ENCODE measurements at regions not wholly inside any gene's neighbourhood (a gene's known extent, or its start where the extent isn't known, plus 50 kb on each side); places are given as distances from the start of the nearest gene placed in this dataset.

DNA sequence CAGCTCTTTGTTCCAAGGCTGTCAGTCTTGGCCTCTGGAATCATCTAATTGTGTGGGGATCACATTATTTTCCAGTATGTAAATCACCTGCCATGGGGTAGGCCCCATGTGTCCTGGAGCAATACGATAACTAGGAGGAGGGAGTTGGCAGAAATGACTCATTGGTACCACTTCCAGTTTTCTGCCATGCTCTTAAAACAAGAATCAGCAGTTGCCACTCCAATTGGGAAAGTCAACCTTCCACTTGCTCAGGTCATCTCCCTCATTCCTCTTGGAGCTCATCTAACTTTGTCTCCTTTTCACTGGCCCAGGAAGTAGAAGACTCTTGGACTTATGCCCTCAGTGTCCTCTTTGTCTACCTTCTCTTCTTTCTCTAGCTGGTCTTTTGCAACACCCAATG is 487.0 kb downstream of the SLC4A3 start:
- H2AFZ ChIP-seq (ENCODE audit: low read depth, low read length), result no peak overlapping the region
- no peaks in the 10 kb centered on the region for H3K27me3 ChIP-seq (ENCODE audit: control insufficient read depth in 1 of 2, insufficient read depth in 1 of 2, low read length in 2 of 2)
- H3K36me3 ChIP-seq (ENCODE audit: control insufficient read depth in 1 of 2, insufficient read depth in 2 of 2, low read depth in 1 of 2, low read length in 2 of 2), result no peaks in the 10 kb centered on the region
- H2BK5ac ChIP-seq (ENCODE audit: low read depth, low read length, poor library complexity, severe bottlenecking), result no peak overlapping the region
- no peaks in the 10 kb centered on the region for H3K79me1 ChIP-seq (replicated peaks; ENCODE audit: low read length, poor library complexity, severe bottlenecking)
- no peak overlapping the region for H4K91ac ChIP-seq (ENCODE audit: low read length)
- peaks cover 29% of the 10 kb centered on the region for H3K9me3 ChIP-seq (ENCODE audit: control insufficient read depth, low read length)
- WGBS, result 97% methylated on average over 1 of the region's 1 CpG
- H2AK5ac ChIP-seq (ENCODE audit: low read length, severe bottlenecking), result no peak overlapping the region
- H3K4me3 ChIP-seq (ENCODE audit: insufficient read depth in 1 of 2, low read depth in 1 of 2, low read length in 2 of 2), result no peak overlapping the region
- H2BK120ac ChIP-seq (ENCODE audit: low read depth, low read length), result no peak overlapping the region
- no peak overlapping the region for H3K4ac ChIP-seq (ENCODE audit: low read depth in 1 of 2, low read length in 2 of 2)
- H3K27ac ChIP-seq (ENCODE audit: low read length, poor library complexity, severe bottlenecking), result no peak overlapping the region
- H3K18ac ChIP-seq (ENCODE audit: low read depth in 1 of 2, low read length in 2 of 2), result no peak overlapping the region
- H3K9ac ChIP-seq (ENCODE audit: low read length), result no peak overlapping the region
- H3K4me2 ChIP-seq (ENCODE audit: low read length, poor library complexity, severe bottlenecking), result no peak overlapping the region
- no peak overlapping the region for H3K14ac ChIP-seq (ENCODE audit: low read length in 2 of 2)
- no peak for DNase-seq
- no peak overlapping the region for H4K8ac ChIP-seq (ENCODE audit: low read length)
- H3K4me1 ChIP-seq (ENCODE audit: control insufficient read depth, insufficient read depth, low read depth, low read length), result no peaks in the 10 kb centered on the region
- no peak overlapping the region for H2BK15ac ChIP-seq (ENCODE audit: low read depth, poor library complexity, severe bottlenecking)
- no peak overlapping the region for H2BK12ac ChIP-seq (ENCODE audit: low read length in 2 of 2)
- no peak overlapping the region for H3K23ac ChIP-seq (ENCODE audit: low read length in 2 of 2)

DNA sequence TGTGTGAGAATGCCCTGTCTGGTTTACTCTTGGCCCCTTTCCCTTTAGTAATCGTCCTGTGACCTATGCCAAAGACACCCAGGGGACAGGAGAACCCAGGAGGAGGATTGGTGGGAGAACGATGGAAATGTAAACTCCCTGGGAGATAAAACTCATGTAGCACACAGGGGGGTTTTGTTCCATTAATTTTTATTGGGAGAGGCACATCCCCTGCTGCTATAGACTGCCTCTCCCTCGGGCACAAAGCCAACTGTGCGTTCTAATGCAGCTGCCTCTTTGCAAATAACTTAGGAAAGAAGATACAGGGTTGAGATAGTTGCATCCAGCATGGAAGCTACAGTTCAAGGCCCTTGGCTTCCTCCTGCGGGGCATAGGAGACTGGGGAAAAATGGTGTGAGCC is 489.6 kb downstream of the SLC4A3 start:
- Histone ChIP-seq H4K8ac (ENCODE audit: low read length) (no peak overlapping the region), H3K9me3 (ENCODE audit: control insufficient read depth, low read length) (peaks cover 29% of the 10 kb centered on the region), H3K27me3 (ENCODE audit: control insufficient read depth in 1 of 2, insufficient read depth in 1 of 2, low read length in 2 of 2) (no peaks in the 10 kb centered on the region), H3K4me2 (ENCODE audit: low read length, poor library complexity, severe bottlenecking) (no peak overlapping the region), H3K27ac (ENCODE audit: low read length, poor library complexity, severe bottlenecking) (no peak overlapping the region), H3K9ac (ENCODE audit: low read length) (no peak overlapping the region), H3K4ac (ENCODE audit: low read depth in 1 of 2, low read length in 2 of 2) (no peak overlapping the region), H3K4me3 (ENCODE audit: insufficient read depth in 1 of 2, low read depth in 1 of 2, low read length in 2 of 2) (no peak overlapping the region), H3K4me1 (ENCODE audit: control insufficient read depth, insufficient read depth, low read depth, low read length) (no peaks in the 10 kb centered on the region), H2AK5ac (ENCODE audit: low read length, severe bottlenecking) (no peak overlapping the region), H3K23ac (ENCODE audit: low read length in 2 of 2) (no peak overlapping the region), H3K18ac (ENCODE audit: low read depth in 1 of 2, low read length in 2 of 2) (no peak overlapping the region), H2AFZ (ENCODE audit: low read depth, low read length) (no peak overlapping the region), H3K14ac (ENCODE audit: low read length in 2 of 2) (no peak overlapping the region), H2BK12ac (ENCODE audit: low read length in 2 of 2) (no peak overlapping the region), H3K36me3 (ENCODE audit: control insufficient read depth in 1 of 2, insufficient read depth in 2 of 2, low read depth in 1 of 2, low read length in 2 of 2) (no peaks in the 10 kb centered on the region), H3K79me1 (replicated peaks; ENCODE audit: low read length, poor library complexity, severe bottlenecking) (no peaks in the 10 kb centered on the region), H4K91ac (ENCODE audit: low read length) (no peak overlapping the region), H2BK120ac (ENCODE audit: low read depth, low read length) (no peak overlapping the region), H2BK15ac (ENCODE audit: low read depth, poor library complexity, severe bottlenecking) (no peak overlapping the region), H2BK5ac (ENCODE audit: low read depth, low read length, poor library complexity, severe bottlenecking) (no peak overlapping the region)
- WGBS, result 81% methylated on average over 5 of the region's 5 CpGs
- no peak for DNase-seq

DNA sequence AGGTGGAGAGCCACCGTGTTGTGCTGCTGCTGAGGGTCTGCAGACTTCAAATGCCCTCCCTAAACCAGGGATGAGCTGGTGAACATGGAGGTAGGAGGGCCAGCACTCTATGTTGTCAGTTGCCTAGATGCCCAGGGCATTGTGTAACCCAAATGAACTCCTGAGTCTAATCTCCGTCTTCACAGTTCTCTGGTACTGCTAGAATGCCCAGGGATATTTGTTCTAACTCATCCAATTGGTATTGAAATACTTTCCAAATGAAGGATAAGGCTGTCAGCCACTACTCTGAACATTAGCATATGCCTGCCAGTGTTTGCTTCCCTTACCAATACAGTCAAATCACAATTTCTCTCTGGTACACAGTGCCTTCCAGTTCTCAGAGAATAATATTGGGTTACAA is 492.6 kb downstream of the SLC4A3 start:
- no peaks in the 10 kb centered on the region for H3K36me3 ChIP-seq (ENCODE audit: control insufficient read depth in 1 of 2, insufficient read depth in 2 of 2, low read depth in 1 of 2, low read length in 2 of 2)
- H2BK5ac ChIP-seq (ENCODE audit: low read depth, low read length, poor library complexity, severe bottlenecking), result no peak overlapping the region
- H2AK5ac ChIP-seq (ENCODE audit: low read length, severe bottlenecking), result no peak overlapping the region
- H3K14ac ChIP-seq (ENCODE audit: low read length in 2 of 2), result no peak overlapping the region
- no peak overlapping the region for H2BK12ac ChIP-seq (ENCODE audit: low read length in 2 of 2)
- H3K4me2 ChIP-seq (ENCODE audit: low read length, poor library complexity, severe bottlenecking), result no peak overlapping the region
- H3K27ac ChIP-seq (ENCODE audit: low read length, poor library complexity, severe bottlenecking), result no peak overlapping the region
- DNase-seq, result no peak
- no peak overlapping the region for H3K18ac ChIP-seq (ENCODE audit: low read depth in 1 of 2, low read length in 2 of 2)
- H4K8ac ChIP-seq (ENCODE audit: low read length), result no peak overlapping the region
- no peak overlapping the region for H3K23ac ChIP-seq (ENCODE audit: low read length in 2 of 2)
- H3K9me3 ChIP-seq (ENCODE audit: control insufficient read depth, low read length), result peaks cover 14% of the 10 kb centered on the region
- H4K91ac ChIP-seq (ENCODE audit: low read length), result no peak overlapping the region
- no peaks in the 10 kb centered on the region for H3K27me3 ChIP-seq (ENCODE audit: control insufficient read depth in 1 of 2, insufficient read depth in 1 of 2, low read length in 2 of 2)
- H3K9ac ChIP-seq (ENCODE audit: low read length), result no peak overlapping the region
- no peak overlapping the region for H3K4me3 ChIP-seq (ENCODE audit: insufficient read depth in 1 of 2, low read depth in 1 of 2, low read length in 2 of 2)
- H2BK15ac ChIP-seq (ENCODE audit: low read depth, poor library complexity, severe bottlenecking), result no peak overlapping the region
- H3K79me1 ChIP-seq (replicated peaks; ENCODE audit: low read length, poor library complexity, severe bottlenecking), result no peaks in the 10 kb centered on the region
- H2BK120ac ChIP-seq (ENCODE audit: low read depth, low read length), result no peak overlapping the region
- no peak overlapping the region for H2AFZ ChIP-seq (ENCODE audit: low read depth, low read length)
- no peak overlapping the region for H3K4ac ChIP-seq (ENCODE audit: low read depth in 1 of 2, low read length in 2 of 2)
- WGBS, result 72% methylated on average over 2 of the region's 2 CpGs
- no peaks in the 10 kb centered on the region for H3K4me1 ChIP-seq (ENCODE audit: control insufficient read depth, insufficient read depth, low read depth, low read length)

DNA sequence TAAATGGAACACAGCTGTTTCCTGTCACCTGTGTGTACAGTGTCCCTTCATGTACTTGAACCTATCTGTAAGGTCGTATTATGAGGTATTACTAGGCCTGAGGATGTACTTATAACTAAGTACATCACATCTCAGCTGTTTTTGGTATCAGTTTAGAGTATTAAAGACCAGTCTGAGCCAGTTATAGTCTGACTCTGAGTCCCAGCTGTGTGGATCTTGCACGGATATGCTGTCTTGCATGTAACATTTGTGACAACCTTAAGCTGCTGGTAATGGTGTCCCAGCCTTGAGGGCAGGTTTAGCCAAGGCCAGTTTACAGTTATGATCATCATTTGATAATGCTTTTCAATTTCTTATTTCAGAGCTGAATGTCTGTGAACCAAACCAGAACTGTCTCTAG is 496.3 kb downstream of the SLC4A3 start:
- Histone ChIP-seq H3K79me1 (replicated peaks; ENCODE audit: low read length, poor library complexity, severe bottlenecking) (no peaks in the 10 kb centered on the region), H2BK120ac (ENCODE audit: low read depth, low read length) (no peak overlapping the region), H2AK5ac (ENCODE audit: low read length, severe bottlenecking) (no peak overlapping the region), H2AFZ (ENCODE audit: low read depth, low read length) (no peak overlapping the region), H3K18ac (ENCODE audit: low read depth in 1 of 2, low read length in 2 of 2) (no peak overlapping the region), H3K4me2 (ENCODE audit: low read length, poor library complexity, severe bottlenecking) (no peak overlapping the region), H3K4me3 (ENCODE audit: insufficient read depth in 1 of 2, low read depth in 1 of 2, low read length in 2 of 2) (no peak overlapping the region), H3K14ac (ENCODE audit: low read length in 2 of 2) (no peak overlapping the region), H3K9me3 (ENCODE audit: control insufficient read depth, low read length) (no peaks in the 10 kb centered on the region), H2BK5ac (ENCODE audit: low read depth, low read length, poor library complexity, severe bottlenecking) (no peak overlapping the region), H3K36me3 (ENCODE audit: control insufficient read depth in 1 of 2, insufficient read depth in 2 of 2, low read depth in 1 of 2, low read length in 2 of 2) (no peaks in the 10 kb centered on the region), H2BK12ac (ENCODE audit: low read length in 2 of 2) (no peak overlapping the region), H4K91ac (ENCODE audit: low read length) (no peak overlapping the region), H2BK15ac (ENCODE audit: low read depth, poor library complexity, severe bottlenecking) (no peak overlapping the region), H3K27me3 (ENCODE audit: control insufficient read depth in 1 of 2, insufficient read depth in 1 of 2, low read length in 2 of 2) (no peaks in the 10 kb centered on the region), H3K4me1 (ENCODE audit: control insufficient read depth, insufficient read depth, low read depth, low read length) (no peaks in the 10 kb centered on the region), H3K27ac (ENCODE audit: low read length, poor library complexity, severe bottlenecking) (no peak overlapping the region), H3K4ac (ENCODE audit: low read depth in 1 of 2, low read length in 2 of 2) (no peak overlapping the region), H3K9ac (ENCODE audit: low read length) (no peak overlapping the region), H4K8ac (ENCODE audit: low read length) (no peak overlapping the region), H3K23ac (ENCODE audit: low read length in 2 of 2) (no peak overlapping the region)
- WGBS, result 93% methylated on average over 1 of the region's 2 CpGs
- DNase-seq, result no peak

Measured in mesenchymal stem cell (in vitro differentiated cells and primary cell).